Daoy (cell line): ENCODE measurements at regions not wholly inside any gene's neighbourhood (a gene's known extent, or its start where the extent isn't known, plus 50 kb on each side); places are given as distances from the start of the nearest gene placed in this dataset.
A peak's percentile ranks its signal among the peaks of the same experiment; 100 is the strongest.

Experiments used
- DNase-seq: peaks from one replicate; pipeline ENCODE4 v3.0.0-alpha.2; 2015; ENCODE audit warnings: low read depth

DNA sequence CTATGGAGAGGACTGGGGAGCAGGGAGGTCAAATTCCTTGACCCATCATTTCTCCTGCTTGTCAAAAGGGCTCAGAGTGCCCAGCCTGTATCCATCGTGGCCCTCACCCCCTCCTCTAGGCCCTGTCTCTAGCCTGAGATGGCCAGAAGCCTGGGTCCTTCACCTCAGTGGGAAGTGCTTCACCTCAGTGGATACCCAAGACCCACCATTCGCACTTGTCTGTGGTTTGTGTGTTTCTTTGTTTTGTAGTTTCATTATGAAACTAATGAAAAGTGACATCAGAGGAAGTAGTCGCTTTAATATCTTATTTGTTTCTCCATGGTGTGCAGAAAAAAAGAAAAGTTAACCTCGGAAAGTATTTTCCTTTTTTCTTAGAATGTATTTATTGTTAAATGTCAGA, 194.0 kb upstream of the CADM1 start:
- no peak for DNase-seq

DNA sequence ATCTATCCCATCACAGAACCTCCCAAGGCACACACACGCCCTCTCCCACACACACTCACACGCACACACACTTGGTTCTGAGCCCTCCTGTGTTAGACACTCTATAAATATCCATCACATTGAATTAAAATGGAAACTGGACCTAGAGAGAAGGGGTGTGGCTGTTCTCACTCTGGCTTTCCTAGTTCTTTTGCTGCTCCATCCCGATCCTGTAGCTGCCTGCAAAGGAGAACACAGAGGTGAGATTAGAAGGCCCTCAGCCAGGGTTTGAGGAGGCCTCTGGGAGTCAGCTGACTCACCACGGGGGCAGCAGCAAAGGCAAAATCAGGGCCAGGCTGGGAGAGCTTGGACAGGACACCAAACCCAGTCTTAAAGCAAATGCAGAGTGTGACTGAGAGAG, 192.3 kb upstream of the CADM1 start:
- no peak for DNase-seq

DNA sequence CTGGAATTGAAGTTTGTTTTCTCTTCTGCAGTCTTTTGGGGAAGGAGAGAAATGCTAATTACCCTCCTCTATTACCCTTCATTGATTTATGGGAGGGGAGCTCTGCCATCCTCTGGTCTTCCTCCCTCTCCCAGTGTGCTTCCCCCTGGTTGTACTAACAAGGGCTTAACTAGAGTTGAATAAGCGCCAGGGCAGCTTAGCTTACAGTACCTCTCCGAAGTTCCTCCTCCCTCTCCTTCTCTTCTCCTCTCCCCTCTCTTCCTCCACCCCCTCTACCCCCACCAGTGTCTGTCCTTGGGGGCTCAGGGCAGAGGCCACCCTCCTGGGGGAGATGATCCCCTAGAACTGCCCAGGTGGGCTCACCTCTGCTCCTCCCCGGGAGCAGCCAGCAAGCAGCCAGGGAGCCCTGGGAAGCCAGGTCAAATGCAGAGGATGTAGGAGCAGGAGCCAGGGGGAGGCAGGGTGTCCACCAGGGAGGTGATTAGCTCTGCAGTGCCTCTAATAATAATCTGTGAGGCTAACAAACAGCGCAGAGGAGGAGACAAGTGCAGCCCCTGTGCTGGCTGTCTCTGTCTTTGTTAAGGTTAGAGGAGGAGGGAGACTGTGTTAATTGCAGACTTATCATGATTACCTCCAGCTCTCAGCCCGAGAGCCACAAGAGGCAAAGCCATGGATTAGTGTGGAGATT, 191.6 kb upstream of the CADM1 start:
- no peak for DNase-seq

DNA sequence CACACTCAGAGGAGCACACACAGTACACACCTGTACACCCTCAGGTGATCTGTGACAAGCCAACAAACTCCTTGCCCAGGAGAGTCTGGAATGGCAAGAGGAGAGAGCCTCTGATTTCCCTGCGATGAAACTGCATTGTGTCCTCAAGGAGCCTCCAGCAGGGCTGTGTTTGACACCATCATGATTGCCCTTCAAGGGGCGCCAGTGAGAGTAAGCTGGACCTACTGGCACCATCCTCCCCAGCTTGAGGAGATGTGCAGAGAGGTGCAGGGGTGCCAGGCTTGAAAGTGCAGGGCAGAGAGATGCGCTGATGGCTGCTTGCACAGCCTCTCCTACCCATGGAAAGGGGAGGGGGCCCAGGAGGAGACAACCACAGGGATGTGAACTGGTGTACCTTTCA, 188.8 kb upstream of the CADM1 start:
- no peak for DNase-seq

DNA sequence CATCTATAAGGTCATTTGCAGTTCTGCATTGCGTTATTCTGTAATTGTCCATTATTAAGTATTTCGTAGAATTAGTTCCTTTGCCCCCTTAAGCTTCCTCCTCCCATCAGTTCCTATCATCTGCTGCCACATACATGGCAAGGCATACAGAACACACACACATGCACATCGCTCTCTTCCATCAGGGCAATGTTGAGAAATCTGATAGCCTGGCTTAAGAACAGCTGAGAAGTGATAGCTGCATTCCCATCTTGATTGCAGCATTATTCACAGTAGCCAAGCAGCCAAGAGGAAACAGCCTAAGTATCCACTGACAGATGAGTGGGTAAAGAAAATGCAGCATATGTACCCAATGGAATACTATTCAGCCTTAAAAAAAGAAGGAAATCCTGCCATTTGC, 186.8 kb upstream of the CADM1 start:
- no peak for DNase-seq

DNA sequence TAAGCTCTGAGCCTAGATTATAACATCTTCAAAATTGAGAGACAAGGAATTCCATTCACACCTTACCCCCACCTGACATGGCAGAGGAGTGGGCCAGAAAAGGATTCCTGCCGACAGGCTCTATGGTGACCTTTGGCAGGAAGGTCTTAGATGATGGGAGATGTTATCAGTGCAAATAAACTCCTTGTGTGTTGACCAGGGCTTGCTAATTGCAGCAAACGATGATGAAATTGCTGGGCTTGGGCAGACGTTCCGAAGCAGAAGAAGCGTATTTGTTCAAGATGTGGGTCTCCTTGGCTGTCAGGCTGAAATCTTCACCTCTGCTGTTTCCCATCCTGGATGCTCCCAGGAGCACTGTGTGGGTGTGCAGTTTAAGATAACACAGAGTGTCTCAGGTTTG, 183.7 kb upstream of the CADM1 start:
- no peak for DNase-seq

DNA sequence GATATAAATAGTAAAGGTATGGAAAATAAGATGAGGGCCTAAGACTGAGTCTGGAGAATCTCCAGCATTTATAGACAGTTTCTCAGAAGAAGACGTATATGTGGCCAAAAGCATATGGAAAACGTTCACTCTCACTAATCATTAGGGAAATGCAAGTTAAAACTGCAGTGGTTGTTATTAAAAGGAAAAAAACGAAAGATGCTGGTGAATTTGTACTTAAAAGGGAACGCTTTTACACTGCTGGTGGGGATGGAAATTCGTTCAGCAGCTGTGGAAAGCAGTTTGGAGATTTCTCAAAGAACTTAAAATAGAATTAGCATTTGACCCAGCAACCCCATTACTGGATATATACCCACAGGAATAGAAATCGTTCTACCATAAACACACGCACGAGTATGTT, 180.5 kb upstream of the CADM1 start:
- DNase-seq = no peak

DNA sequence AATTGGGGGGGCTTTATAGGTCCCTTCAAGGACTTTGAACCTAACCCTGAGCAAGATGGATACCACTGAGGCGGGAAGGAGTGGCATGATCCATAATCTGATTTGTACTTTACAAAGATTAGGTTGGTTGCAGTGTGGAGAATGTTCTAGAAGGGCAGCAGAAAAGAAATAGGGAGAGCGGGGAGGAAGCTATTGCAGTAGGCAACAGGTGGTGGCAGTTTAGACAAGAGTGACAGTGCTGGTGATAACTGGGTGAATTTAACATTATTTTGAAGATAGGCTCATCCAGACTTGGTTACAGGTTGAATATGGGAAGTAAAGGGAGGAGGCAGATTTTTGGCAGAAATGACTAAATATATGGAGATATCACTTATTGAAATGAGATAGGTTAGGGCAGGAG, 179.9 kb upstream of the CADM1 start:
- no peak for DNase-seq

DNA sequence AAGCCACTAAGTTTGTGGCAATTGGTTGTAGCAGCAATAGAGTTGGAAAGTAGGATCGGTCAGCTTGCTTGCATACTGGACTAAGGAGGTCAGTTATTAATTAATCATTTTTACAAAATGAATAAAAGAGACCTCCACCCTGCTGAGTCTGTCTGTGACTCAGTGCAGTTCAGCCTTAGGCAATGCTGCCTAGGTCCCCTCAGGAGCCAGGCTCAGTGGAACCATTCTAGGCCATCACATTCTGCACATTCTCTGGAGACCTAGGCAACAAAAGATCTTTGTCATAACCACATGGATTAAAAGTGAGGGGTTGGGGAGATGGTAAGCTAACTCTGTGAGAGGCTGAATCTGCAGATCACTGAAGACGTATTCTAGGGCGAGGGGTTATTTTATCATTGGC, 178.7 kb upstream of the CADM1 start:
- DNase-seq = no peak

DNA sequence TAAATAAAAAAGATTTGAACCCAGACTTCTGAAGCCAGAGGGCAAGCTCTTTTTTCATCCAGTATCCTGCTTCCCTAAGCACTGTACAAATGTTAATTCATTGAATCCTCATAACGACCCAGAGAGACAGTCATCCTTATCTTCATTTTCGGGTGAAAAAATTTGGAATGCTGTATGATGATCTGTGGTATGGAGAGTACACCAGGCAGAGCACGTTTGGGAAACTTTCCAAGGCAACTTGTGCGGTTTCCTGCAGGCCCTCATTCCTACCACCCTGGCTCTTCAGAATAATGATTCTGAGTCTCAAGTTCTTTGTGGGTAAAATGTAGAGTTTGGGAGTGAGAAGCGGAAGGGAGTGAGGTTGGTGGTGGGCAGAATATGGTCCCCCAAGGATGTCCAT, 177.9 kb upstream of the CADM1 start:
- peak; percentile 82 for DNase-seq

DNA sequence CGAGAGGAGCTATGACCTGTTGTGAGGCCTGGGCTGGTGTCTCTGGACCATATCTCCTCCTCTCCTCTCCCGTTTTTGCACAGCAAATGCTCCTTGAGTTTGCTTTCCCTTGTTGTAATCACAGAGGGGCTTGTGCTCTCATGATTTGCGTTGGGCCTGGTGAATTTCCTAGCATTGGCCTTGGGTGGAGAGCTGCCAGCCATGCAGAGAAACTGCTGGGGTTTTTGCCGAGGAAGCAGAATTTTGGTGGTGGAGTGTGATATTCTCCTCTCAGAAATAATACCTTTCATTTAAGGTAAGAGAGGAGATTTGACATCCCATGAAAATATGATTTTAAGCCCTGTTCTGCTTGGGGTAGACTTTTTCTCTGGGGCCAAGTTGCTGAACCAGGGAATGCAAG, 175.7 kb upstream of the CADM1 start:
- DNase-seq = no peak

DNA sequence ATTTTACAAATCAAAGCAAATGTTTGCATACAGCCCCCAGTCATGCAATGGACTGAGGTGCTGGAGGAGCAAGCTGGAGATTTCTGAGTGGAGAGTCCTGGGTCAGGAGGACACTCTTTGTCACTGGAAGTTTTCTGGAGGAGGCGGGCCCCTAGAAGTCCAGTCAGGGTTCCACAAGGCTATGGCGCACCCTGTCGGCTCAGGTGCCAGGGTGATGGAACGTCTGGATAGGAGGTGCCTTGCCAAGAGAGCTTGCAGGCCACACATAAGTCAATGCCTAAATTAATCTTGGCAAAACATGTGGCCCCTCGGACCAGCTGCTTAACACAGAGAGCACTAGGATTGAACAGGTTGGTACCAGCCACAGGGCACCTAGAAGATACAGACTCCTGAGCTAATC, 174.7 kb upstream of the CADM1 start:
- DNase-seq = peak; percentile 68

DNA sequence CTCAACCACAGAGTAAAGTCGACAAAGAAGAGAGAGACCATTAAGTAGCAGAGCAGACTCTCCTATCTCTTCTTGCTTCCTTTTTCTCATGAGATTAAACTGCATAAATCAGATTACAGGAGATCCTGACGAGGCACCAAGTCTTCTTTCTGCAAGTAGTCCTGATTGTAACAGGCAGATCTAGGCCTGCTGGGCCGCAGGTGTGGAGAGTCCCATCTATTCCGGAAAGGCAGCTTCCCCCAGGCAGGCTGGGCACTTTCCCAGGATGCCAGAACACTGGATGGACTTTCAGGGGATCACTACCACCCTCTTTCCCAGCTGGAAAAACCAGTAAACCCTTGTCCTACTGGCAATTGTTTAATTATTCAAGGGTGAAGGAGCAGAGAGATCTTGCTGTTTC, 173.0 kb upstream of the CADM1 start:
- no peak for DNase-seq

DNA sequence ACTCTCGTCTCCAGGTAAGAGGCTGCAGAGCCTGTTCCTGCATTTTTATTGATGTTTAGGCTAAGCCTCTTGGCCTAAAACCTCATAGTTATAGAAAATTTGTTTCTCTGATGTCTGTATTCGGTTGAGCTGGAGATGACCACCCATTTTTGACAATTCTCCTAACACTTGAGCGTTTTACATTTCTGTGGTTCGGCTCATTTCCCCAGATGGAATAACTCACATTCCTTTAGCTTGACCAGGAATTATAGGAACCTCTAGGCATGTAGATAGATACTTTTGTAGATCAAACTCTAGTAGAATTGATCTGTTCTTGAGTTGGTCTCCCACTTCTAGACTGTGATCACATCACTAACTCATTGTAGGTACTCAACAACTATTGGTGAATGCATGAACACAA, 172.6 kb upstream of the CADM1 start:
- DNase-seq = peak; percentile 69

DNA sequence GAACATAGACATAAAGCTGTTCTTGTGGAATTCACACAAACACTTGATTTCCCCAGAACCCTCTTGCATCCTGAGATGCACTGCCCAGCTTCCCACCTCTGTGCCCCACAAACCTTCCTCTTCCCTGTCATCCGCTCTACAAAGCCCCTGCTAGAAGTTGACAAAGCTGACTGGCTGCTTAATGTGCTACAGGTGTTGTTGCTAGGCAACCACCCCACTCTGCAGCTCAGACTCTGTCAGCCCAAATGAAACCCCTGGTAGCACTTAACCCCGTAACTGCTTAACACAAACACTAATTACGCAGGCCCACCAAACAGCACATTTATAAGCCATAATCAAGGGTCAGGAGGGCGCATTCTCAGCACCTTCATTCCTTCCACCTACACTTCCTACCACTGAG, 172.0 kb upstream of the CADM1 start:
- no peak for DNase-seq

DNA sequence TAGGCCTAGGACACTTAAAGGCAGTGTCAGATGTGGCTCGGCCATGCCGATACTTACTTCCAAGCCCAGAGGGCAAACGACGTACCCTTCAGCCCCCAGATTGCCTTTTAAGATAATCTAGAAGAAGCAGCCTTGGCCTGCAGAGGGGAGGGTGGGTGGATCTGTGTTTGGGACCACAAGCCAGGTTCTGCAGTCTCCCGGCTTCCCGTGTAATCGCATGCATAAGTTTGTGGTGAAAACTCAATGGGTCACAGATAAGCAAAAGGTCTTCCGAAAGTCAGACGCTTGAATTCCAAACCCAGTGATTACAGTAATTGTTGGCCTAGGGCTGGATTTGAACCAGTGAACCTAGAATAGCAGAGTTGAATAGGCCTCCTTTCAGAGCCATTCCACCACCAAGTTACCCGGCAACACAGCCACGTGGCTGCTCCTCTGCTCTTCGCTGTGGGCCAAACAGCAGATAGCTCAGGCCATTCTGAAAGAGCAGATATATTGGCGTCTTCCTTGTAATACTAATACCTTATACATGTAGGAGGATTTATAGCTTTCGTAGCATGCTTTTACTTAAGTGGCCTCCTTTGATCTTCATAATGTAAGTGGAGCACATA, 170.8 kb upstream of the CADM1 start:
- no peak for DNase-seq

DNA sequence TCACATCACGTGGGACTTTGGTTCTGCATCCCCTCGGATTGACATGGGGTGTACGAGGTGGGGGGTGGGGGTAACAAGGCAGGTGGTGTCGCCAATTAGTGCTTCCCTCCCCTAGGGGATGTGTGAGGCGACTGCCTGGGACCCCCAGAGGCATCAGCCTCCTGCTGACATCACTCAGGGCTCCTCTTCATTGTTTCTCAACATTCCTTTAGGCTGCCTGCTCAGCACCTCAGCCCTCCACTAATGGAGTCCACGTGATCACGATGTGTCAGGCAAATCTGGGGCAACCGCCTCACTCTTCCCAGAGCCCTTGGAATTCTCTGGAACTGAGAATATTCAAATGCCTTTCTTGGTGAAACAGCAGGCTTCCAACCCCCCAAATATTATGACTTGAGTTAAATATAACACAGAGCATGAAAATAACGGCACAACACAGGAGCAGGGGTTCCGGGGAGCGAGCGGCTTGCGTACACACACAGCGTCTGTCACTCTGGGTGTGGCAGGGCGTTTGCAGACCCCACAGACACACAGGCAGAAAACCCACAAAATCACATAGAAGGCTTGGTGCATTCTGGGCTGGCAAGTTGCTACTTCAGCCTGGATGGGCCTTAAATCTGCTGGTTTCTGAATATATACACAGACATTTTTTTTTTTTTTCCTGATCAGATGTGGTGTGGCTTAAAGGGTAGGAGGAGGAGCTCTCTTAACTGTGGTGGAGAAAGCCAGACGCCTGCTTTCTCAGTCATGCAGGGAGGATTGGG, 170.1 kb upstream of the CADM1 start:
- DNase-seq = no peak

DNA sequence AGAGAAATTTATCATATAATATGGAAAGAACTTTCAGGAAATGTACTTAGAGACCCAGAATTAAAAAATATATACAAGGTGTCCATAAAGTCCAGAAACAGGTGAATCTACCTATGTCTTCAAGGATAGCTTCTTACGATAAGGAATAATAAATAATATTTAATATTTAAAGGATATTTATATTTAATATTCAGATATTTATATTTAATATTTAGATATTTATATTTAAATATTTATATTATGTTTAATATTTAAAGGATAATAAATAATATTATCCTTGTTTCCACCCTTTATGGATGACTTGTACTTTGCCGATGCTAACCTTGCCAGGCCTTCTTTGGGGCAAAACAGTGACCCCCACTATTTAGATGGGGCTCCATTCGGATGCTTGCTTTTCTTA, 169.5 kb upstream of the CADM1 start:
- no peak for DNase-seq

DNA sequence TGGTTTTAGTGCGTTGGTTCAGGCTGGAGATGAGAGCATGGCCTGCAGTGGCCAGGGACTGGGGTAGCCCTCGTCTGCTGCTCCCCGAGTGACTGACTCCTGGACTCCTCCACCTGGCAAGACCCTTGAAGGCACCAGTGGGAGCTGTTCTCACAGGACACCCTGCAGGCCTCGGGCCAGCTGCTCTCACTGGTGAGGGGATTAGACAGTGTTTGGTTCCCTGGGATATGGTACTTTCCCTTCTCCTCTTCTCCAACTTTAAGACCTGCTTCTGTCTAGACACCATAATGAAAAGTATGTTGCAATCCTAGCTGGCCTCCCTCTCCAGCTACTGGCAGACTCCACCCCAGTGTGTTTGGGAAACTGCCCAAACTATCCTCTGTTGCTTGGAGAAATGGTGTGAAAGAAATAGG, 168.8 kb upstream of the CADM1 start:
- DNase-seq = no peak

DNA sequence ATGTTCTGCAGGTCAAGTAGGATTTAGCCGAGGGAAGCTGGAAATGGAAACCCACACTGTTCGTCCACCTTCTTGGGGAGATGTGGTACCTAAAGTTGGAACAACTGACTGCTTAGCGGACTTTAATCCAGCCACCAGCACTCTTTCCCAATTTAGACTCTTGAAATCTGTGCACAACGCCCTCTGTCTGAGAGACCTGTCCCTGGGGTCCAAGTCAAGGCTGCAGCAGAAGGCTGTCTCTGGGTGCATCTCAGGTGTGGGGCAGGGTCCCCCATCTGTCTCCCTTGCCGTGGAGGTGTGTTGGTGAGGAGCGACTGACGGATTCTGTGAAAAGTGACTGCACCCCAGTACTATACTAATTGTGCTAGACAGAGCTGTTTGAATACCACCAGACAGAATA, 168.2 kb upstream of the CADM1 start:
- DNase-seq = no peak

DNA sequence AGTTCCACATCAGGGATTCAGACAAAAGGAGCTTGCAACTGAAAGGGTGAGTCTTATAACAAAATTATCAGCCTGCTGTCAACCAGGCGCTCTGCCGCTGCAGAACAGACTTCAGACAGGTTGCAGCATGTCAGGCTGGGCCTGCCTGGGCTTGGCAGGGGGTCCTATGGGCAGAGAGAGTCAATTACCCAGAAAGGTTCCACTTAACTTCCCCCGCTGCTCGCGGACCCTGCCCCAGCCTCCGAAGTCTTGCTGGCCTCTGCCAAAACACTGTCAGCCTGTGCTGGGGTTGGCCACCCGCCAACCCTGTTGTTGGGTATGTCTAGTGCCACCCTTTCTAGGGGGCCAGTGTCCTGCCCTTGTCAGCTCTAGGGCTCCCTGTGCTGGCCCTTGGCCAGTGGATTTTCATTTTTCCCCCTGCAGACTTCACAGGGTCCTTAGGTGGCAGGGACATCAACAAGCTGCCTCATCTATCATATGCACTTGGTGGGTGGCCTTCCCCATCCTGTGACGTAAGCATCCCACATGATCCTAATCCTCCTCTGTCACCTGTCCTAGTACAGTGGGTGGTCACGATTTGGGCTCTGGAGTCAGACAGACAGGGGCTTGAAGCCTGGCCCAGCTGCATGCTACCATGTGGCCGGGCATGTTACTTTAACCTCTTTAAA, 166.5 kb upstream of the CADM1 start:
- DNase-seq = no peak

DNA sequence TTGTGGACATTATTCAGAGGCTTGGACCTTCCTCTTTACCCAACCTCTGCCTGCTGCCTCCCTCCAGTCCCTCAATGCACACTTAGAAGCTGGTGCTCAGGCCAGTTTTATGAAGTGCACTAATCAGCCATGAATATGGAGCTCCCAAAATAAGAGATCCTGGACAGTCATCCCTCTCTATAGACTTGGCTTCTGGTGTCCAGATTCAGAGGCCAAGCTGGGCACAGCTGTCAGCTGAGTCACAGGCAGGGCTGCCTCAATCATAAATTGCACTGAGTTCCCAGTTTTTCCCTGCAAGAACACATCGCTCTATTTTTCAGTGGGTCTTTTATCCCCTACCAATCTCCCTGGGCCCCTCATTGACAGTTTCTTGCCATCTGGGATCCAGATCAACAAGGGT, 161.7 kb upstream of the CADM1 start:
- DNase-seq = no peak
